NCI-H2227 (cell line): ENCODE measurements at regions not wholly inside any gene's neighbourhood (a gene's known extent, or its start where the extent isn't known, plus 50 kb on each side); places are given as distances from the start of the nearest gene placed in this dataset.
A peak's percentile ranks its signal among the peaks of the same experiment; 100 is the strongest.
"Not testable (repeated sequence)": the region's sequence is repeated elsewhere in the genome, so short reads cannot be mapped to it uniquely, and the experiment has no call there.

Experiments used
- DNase-seq: peaks from one replicate; lab custom pipeline; 2025; ENCODE audit not compliant: unreplicated experiment; lab: John Stamatoyannopoulos, UW

DNA sequence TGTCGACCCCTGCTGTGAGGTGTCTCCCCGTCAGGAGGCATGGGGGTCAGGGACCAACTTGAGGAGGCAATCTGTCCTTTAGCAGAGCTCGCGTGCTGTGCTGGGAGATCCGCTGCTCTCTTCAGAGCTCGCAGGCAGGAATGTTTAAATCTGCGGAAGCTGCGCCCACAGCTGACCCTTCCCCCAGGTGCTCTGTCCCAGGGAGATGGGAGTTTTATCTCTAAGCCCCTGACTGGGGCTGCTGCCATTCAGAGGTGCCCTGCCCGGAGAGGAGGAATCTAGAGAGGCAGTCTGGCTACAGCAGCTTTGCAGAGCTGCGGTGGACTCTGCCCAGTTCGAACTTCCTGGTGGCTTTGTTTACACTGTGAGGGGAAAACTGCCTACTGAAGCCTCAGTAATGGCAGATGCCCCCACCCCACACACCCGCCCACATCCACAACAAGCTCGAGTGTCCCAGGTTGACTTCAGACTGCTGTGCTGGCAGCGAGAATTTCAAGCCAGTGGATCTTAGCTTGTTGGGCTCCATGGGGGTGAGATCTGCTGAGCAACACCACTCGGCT lies 133.1 kb downstream of the CENPC start:
- not testable (repeated sequence) for DNase-seq

DNA sequence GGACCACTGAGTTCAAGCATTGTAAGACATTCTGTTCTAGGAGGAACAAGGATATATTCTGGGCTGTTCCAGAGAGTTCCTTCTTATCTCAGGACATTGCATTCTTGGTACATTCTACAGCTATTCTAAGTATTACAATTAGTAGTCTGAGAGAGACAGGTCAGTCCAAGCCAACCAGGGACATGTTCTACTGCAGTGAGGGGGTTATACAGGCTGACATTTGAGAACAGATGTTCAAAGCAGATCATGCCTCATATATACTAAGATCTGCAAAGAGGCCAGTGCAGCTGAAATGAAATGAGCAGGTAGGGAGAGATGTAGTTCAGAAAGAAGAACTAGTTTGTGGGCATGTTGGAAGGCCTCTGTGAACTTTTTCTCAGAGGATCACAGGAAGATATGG lies 142.0 kb downstream of the CENPC start:
- no peak for DNase-seq

GRCh38 chr4:67401902-67402301 lies 143.4 kb downstream of the CENPC start:
- DNase-seq = no peak

DNA sequence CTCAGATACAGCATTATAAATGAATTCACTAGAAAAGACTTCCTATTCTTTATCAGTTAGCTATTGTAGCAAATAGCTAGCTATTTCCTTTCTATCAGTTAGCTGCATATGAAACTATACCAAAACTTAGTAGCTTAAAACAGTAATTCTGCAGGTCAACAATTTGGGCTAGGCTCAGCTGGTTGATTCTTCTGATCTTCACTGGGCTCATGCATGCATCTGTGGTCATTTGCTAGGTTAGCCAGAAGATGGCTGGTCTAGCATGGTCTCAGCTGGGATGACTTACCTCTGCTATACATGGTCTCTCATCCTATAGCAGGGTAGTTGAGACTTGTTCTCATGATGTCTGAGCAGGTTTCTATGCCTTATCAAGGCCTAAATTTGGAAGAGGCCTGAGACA lies 147.4 kb downstream of the CENPC start:
- no peak for DNase-seq

GRCh38 chr4:67397031-67397430 lies 148.3 kb downstream of the CENPC start:
- DNase-seq = no peak

DNA sequence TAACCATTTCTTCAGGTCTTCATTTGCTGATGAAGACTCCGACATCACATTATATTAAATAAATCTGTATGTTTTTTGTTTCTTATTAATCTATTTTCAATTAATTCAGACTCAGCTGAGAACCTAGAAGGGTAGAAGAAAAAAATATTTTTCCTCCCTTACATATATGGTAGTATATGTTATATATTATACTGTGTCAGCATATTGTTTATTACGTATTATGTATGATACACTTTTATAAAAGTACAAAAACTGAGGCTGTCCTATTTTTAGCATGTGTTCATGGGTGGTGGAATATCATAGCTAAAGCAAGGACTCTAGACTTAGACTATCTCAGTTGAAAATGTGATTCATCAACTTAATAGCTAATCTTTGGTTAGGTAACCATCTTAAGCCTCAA lies 149.3 kb downstream of the CENPC start:
- DNase-seq = no peak

DNA sequence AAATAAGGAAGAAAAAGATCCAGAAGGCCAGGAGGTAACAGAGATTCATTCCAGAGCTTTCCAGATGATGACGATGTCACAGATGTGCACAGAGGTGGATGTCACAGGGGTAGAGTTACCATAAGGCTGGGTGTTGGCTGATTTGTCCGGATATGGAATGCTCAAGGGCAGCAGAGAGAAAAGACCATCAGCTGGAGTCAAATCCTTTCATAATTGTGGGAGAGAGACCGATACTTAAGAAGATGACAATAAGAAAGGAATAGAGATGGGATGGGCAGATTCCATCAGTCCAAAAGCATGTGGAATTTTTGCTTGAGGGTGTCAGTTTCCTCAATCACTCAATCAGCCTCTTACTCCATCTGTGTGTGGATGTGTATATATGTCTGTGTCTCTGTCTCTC lies 150.4 kb downstream of the CENPC start:
- no peak for DNase-seq

DNA sequence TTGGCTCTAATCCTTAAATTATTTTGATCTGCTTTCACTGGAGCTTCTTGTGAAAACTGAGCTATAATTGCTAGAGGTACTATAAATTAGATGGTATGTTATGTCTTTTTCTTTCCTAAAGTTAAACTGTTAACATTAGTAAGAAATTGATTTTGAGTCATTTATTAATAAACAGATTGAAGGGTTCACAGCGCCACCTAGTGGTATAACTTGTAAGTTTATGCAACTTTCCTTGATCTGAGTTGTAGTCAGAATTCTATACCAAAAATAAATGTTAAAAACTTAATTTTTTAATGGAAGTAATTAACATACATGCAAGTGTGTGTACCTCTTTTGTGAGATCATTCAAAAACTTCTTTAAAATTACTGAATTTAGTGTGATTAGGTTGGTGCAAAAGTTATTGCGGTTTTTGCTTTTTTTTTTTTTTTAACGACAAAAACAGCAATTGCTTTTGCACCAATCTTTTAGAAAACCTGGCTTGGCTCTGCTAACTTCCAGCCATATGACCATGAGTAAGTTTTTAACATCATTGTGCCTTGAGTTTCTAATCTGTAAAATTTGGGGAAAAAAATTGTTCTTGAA lies 151.5 kb downstream of the CENPC start:
- peak; percentile 31 for DNase-seq

GRCh38 chr4:67393007-67393406 lies 152.3 kb downstream of the CENPC start:
- no peak for DNase-seq

- not testable (repeated sequence) for DNase-seq
Observed at GRCh38 chr4:67381406-67381804, 163.9 kb downstream of the CENPC start.

- DNase-seq = not testable (repeated sequence)
Observed at GRCh38 chr4:67380702-67381405, 164.4 kb downstream of the CENPC start.

DNA sequence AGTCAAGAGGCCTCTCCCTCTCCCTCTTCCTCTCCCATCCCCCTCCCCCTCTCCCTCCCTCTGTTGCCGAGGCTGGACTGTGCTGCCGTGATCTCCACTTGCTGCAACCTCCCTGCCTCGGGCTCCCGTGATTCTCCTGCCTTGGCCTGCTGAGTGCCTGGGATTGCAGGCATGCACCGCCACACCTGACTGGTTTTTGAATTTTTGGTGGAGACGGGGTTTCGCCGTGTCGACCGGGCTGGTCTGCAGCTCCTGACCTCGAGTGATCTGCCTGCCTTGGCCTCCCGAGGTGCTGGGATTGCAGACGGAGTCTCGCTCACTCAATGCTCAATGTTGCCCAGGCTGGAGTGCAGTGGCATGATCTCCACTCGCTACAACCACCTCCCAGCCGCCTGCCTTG lies 165.1 kb downstream of the CENPC start:
- DNase-seq = no peak

GRCh38 chr4:67375291-67375690 lies 170.0 kb downstream of the CENPC start:
- no peak for DNase-seq

DNA sequence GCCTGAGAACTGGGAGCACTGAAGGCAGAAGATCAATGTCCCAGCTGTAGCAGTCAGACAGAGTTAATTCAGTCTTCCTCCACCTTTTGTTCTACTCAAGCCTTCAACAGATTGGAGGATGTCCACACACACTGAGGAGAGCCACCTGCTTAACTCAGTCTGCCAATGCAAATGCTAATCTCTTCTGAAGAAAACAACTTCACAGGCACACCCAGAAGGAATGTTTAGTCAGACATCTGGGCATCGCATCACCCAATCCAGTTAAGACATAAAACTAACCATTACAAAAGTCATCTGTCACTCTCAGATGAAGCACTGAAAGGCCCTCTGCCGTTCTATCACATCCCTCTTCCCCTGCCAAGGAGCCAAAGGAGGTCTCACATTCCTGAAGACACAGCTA lies 173.7 kb downstream of the CENPC start:
- no peak for DNase-seq

DNA sequence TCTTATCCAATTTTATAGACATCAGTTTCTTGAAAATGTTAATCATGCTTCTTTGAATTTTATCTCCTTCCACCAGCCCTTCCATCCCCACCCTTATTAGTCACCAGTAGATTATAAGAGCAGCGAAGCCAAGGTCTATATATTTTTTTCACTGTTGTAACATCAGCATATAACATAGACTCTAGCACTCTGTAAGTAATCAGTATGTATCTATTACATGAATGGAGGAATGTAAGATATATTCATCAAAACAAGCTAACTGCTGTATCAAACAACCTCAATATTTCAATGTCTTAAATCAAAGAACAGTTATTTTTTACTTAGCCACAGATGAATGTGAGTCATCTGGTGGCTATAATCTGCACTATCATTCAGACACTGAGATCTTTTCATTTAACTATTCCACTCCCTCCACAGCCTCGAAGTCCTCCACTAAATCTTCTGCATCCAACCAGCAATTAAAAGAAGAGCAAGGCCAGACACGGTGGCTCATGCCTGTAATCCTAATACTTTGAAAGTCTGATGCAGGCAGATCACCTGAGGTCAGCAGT lies 178.9 kb downstream of the CENPC start:
- no peak for DNase-seq

DNA sequence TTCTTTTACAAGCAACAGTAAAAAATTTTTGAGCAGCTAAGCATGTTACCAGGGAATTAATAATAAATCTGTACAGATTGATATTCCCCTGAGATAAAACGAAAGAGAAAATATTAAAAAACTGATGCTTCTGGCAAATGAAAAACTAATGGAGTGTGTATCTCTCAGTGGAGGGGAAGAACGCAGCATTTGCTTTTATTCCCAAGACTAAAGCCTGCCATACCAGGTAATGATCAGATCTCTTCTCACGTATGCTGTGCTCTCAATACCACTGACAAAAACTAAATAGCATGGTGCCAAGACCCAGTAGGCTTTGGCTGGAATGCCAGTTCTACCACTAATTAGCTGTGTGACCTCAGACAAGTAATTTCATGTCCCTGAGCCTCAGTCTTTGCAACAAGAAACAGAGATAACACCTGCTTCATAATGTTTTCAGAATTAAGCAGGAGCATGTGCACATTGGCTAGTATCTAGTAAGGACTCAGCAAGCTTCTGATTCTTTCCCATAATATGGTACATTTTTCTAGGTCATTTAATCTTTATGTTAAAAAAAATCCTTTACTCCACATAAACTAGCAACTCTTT lies 179.6 kb downstream of the CENPC start:
- DNase-seq = no peak

DNA sequence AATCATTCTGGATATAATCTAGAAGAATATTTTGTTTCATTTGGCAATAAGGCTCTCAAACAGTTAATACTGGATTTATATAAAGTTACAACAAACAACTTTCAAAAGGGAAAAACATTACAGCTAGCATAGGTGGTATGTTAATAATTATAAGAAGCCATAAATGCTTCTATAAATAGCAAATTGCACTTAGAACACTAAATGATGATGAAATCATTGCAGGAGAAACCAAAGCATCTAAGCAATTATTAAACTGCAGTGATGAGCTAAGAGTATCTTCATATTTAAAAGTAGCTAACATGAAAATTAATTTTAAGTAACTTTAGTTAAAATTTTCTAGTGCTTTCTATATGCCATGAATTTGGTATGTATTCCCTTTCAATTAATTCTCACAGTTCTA lies 189.5 kb downstream of the CENPC start:
- no peak for DNase-seq

GRCh38 chr4:67346654-67347053 lies 198.6 kb downstream of the CENPC start:
- no peak for DNase-seq

DNA sequence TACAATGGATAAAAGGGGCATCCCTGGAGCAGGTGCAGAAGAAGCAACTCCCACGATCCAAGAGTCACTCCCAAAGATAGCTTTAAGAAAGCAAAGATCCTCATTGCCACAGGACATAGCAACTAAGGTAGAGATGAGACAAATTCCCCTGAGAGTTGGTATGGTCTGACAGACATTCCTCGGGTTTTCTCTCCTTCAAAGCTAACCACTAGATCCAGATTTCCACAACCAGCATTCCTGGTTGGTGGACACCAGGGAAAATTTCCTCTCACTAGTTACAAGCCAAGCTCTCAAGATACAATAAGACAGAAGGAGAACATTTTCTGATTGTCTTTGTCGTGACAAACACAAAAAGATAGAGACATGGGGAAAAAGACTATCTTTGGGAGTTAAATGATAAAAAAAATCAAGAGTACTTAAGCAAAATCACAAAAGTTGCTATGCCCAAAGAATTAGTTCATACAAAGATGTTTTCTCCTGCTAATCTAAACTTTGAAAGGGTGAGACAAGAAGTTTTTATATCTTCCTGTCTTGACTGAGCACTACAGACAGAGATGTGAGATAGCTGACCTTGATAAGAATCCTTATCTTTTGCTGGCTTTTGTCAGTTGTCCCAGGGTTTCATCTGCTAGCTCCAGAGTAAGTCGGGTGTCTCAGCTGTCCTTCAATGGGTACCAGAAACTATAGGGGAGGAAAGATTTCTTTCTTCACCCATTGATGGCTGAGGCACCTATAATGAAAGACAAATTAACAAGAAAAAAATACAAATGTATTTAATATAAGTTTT lies 200.5 kb downstream of the CENPC start:
- DNase-seq = no peak

- DNase-seq = no peak
Observed at GRCh38 chr4:67343199-67343598, 202.1 kb downstream of the CENPC start.

DNA sequence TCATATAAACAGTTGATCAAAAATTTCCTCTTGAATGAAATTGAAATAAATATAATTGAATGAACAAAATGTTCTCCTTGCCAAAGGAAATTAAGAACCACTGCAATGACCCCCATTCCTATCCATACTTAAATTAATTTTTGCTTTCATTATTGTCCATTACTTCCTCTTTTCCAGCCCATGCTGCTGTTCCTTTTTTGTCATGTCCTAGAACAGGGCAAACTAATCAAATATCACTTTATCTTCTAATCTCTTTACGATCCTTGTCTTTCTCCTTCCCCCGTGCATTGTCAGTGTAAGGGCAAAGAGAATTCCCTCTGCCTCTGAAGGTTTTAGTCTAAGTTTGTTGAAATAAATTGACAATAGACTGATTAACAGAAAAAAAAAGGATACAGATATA lies 203.0 kb downstream of the CENPC start:
- no peak for DNase-seq
